ENCODE measurements at regions not wholly inside any gene's neighbourhood (a gene's known extent, or its start where the extent isn't known, plus 50 kb on each side); places are given as distances from the start of the nearest gene placed in this dataset.

GRCh38 chr14:46325777-46326176 lies 325.8 kb downstream of the RPL10L start:
- in situ Hi-C loops (cut with MboI): no loop called here
- 12 to 15% methylated on average over 2 of the region's 2 CpGs for WGBS, 2 experiments (ENCODE audit: low coverage in 1 of 2, low lambda C conversion rate in 2 of 2, missing lambda C conversion rate in 2 of 2)
- TF ChIP-seq EZH2phosphoT487 (IDR thresholded peaks at IDR 0.05; ENCODE audit: insufficient read depth, low read depth) (no peak), EZH2 (IDR thresholded peaks at IDR 0.05; ENCODE audit: insufficient read depth, poor library complexity, severe bottlenecking) (no peak)

GRCh38 chr14:46325157-46325556 lies 326.4 kb downstream of the RPL10L start:
- TF ChIP-seq EZH2phosphoT487 (IDR thresholded peaks at IDR 0.05; ENCODE audit: insufficient read depth, low read depth): no peak
- Histone ChIP-seq H4K20me1 (ENCODE audit: insufficient read depth) (no peaks in the 10 kb centered on the region), H3K9me3 (ENCODE audit: low read depth) (no peaks in the 10 kb centered on the region), H3K79me2 (ENCODE audit: insufficient read depth) (no peaks in the 10 kb centered on the region), H3K4me2 (ENCODE audit: unreplicated experiment) (no peak overlapping the region), H3K9ac (no peak overlapping the region), H3K36me3 (ENCODE audit: low read depth) (no peaks in the 10 kb centered on the region), H3F3A (ENCODE audit: insufficient read depth) (no peaks in the 10 kb centered on the region), H3K27ac (no peak overlapping the region), H3K4me3 (no peak overlapping the region), H3K27me3 (replicated peaks; ENCODE audit: insufficient read depth) (no peaks in the 10 kb centered on the region), H3K9me2 (ENCODE audit: insufficient read depth) (no peaks in the 10 kb centered on the region), H2AFZ (no peak overlapping the region), H3K4me1 (ENCODE audit: insufficient read depth) (no peaks in the 10 kb centered on the region)
- in situ Hi-C loops (cut with MboI): no loop called here
- WGBS, 2 experiments (ENCODE audit: low coverage in 1 of 2, low lambda C conversion rate in 2 of 2, missing lambda C conversion rate in 2 of 2): 6 to 11% methylated on average over 5 of the region's 5 CpGs
- no peak for DNase-seq

More at GRCh38 chr14:46325777-46326176, 325.8 kb downstream of the RPL10L start:
- no peak overlapping the region for H2AFZ ChIP-seq
- H4K20me1 ChIP-seq (ENCODE audit: insufficient read depth): no peaks in the 10 kb centered on the region
- H3K4me1 ChIP-seq (ENCODE audit: insufficient read depth): no peaks in the 10 kb centered on the region
- H3K27me3 ChIP-seq (replicated peaks; ENCODE audit: insufficient read depth): no peaks in the 10 kb centered on the region
- H3F3A ChIP-seq (ENCODE audit: insufficient read depth): no peaks in the 10 kb centered on the region
- no peaks in the 10 kb centered on the region for H3K36me3 ChIP-seq (ENCODE audit: low read depth)
- no peak overlapping the region for H3K4me2 ChIP-seq (ENCODE audit: unreplicated experiment)
- H3K79me2 ChIP-seq (ENCODE audit: insufficient read depth): no peaks in the 10 kb centered on the region
- no peak overlapping the region for H3K4me3 ChIP-seq
- no peaks in the 10 kb centered on the region for H3K9me2 ChIP-seq (ENCODE audit: insufficient read depth)
- no peaks in the 10 kb centered on the region for H3K9me3 ChIP-seq (ENCODE audit: low read depth)
- H3K27ac ChIP-seq: no peak overlapping the region
- H3K9ac ChIP-seq: no peak overlapping the region
- DNase-seq: no peak

GRCh38 chr14:46323404-46323762 lies 328.2 kb downstream of the RPL10L start:
- H3K4me3 ChIP-seq: no peak overlapping the region
- H4K20me1 ChIP-seq (ENCODE audit: insufficient read depth): no peaks in the 10 kb centered on the region
- H3K9ac ChIP-seq: no peak overlapping the region
- no peaks in the 10 kb centered on the region for H3K9me2 ChIP-seq (ENCODE audit: insufficient read depth)
- H3K4me1 ChIP-seq (ENCODE audit: insufficient read depth): no peaks in the 10 kb centered on the region
- H2AFZ ChIP-seq: no peak overlapping the region
- no peaks in the 10 kb centered on the region for H3K27me3 ChIP-seq (replicated peaks; ENCODE audit: insufficient read depth)
- no peak for DNase-seq
- no peak overlapping the region for H3K27ac ChIP-seq
- TF ChIP-seq EZH2 (IDR thresholded peaks at IDR 0.05; ENCODE audit: insufficient read depth, poor library complexity, severe bottlenecking) (no peak), EZH2phosphoT487 (IDR thresholded peaks at IDR 0.05; ENCODE audit: insufficient read depth, low read depth) (no peak)
- in situ Hi-C loops (cut with MboI): no loop called here
- no peaks in the 10 kb centered on the region for H3K79me2 ChIP-seq (ENCODE audit: insufficient read depth)
- H3F3A ChIP-seq (ENCODE audit: insufficient read depth): no peaks in the 10 kb centered on the region
- H3K9me3 ChIP-seq (ENCODE audit: low read depth): no peaks in the 10 kb centered on the region
- no peaks in the 10 kb centered on the region for H3K36me3 ChIP-seq (ENCODE audit: low read depth)
- no peak overlapping the region for H3K4me2 ChIP-seq (ENCODE audit: unreplicated experiment)

- Histone ChIP-seq H3K27me3 (replicated peaks; ENCODE audit: insufficient read depth) (no peaks in the 10 kb centered on the region), H3K79me2 (ENCODE audit: insufficient read depth) (no peaks in the 10 kb centered on the region), H3K4me3 (no peak overlapping the region), H3K9me3 (ENCODE audit: low read depth) (no peaks in the 10 kb centered on the region), H2AFZ (no peak overlapping the region), H3K4me1 (ENCODE audit: insufficient read depth) (no peaks in the 10 kb centered on the region), H3F3A (ENCODE audit: insufficient read depth) (no peaks in the 10 kb centered on the region), H3K36me3 (ENCODE audit: low read depth) (no peaks in the 10 kb centered on the region), H3K4me2 (ENCODE audit: unreplicated experiment) (no peak overlapping the region), H3K27ac (no peak overlapping the region), H4K20me1 (ENCODE audit: insufficient read depth) (no peaks in the 10 kb centered on the region), H3K9ac (no peak overlapping the region), H3K9me2 (ENCODE audit: insufficient read depth) (no peaks in the 10 kb centered on the region)
- DNase-seq: no peak
- 23 to 25% methylated on average over 3 of the region's 3 CpGs for WGBS, 2 experiments (ENCODE audit: low coverage in 1 of 2, low lambda C conversion rate in 2 of 2, missing lambda C conversion rate in 2 of 2)
- in situ Hi-C loops (cut with MboI): no loop called here
- TF ChIP-seq EZH2 (IDR thresholded peaks at IDR 0.05; ENCODE audit: insufficient read depth, poor library complexity, severe bottlenecking): no peak
- no peak for TF ChIP-seq EZH2phosphoT487 (IDR thresholded peaks at IDR 0.05; ENCODE audit: insufficient read depth, low read depth)
These were observed 328.7 kb downstream of the RPL10L start for GRCh38 chr14:46322730-46323403.

- Histone ChIP-seq H3F3A (ENCODE audit: insufficient read depth) (no peaks in the 10 kb centered on the region), H3K4me2 (ENCODE audit: unreplicated experiment) (no peak overlapping the region), H3K79me2 (ENCODE audit: insufficient read depth) (no peaks in the 10 kb centered on the region), H3K9me3 (ENCODE audit: low read depth) (no peaks in the 10 kb centered on the region), H3K9ac (no peak overlapping the region), H3K4me1 (ENCODE audit: insufficient read depth) (no peaks in the 10 kb centered on the region), H4K20me1 (ENCODE audit: insufficient read depth) (no peaks in the 10 kb centered on the region), H3K4me3 (no peak overlapping the region), H3K27ac (no peak overlapping the region), H2AFZ (no peak overlapping the region), H3K36me3 (ENCODE audit: low read depth) (no peaks in the 10 kb centered on the region), H3K9me2 (ENCODE audit: insufficient read depth) (no peaks in the 10 kb centered on the region), H3K27me3 (replicated peaks; ENCODE audit: insufficient read depth) (no peaks in the 10 kb centered on the region)
- in situ Hi-C loops (cut with MboI): no loop called here
- no peak for TF ChIP-seq EZH2 (IDR thresholded peaks at IDR 0.05; ENCODE audit: insufficient read depth, poor library complexity, severe bottlenecking)
- no peak for TF ChIP-seq EZH2phosphoT487 (IDR thresholded peaks at IDR 0.05; ENCODE audit: insufficient read depth, low read depth)
- 14 to 29% methylated on average over 1 of the region's 1 CpG for WGBS, 2 experiments (ENCODE audit: low coverage in 1 of 2, low lambda C conversion rate in 2 of 2, missing lambda C conversion rate in 2 of 2)
- DNase-seq: no peak
These were observed 329.5 kb downstream of the RPL10L start for GRCh38 chr14:46322076-46322475.
